ENCODE measurements at regions not wholly inside any gene's neighbourhood (a gene's known extent, or its start where the extent isn't known, plus 50 kb on each side); places are given as distances from the start of the nearest gene placed in this dataset.
"Not testable (repeated sequence)": the region's sequence is repeated elsewhere in the genome, so short reads cannot be mapped to it uniquely, and the experiment has no call there.

- H3K9me3 Mint-ChIP-seq; DNase-seq; intact Hi-C loops (cut with micrococcal nuclease); H3K27ac Mint-ChIP-seq; CTCF ChIA-PET; H3K36me3 Mint-ChIP-seq (ENCODE audit: low read depth); H3K4me1 Mint-ChIP-seq (ENCODE audit: low read depth); H3K4me3 Mint-ChIP-seq: not testable (repeated sequence)
- H3K27me3 Mint-ChIP-seq (ENCODE audit: low read depth), result peaks cover 27% of the 10 kb centered on the region
These were observed 352.1 kb downstream of the SOX9 start for GRCh38 chr17:72472853-72473390.

GRCh38 chr17:72474243-72474642 is 353.4 kb downstream of the SOX9 start:
- no peak for DNase-seq
- CTCF ChIA-PET, result no interaction called here
- H3K27me3 Mint-ChIP-seq (ENCODE audit: low read depth), result peaks cover 31% of the 10 kb centered on the region
- intact Hi-C loops (cut with micrococcal nuclease), result no loop called here
- no peak overlapping the region for H3K27ac Mint-ChIP-seq
- H3K4me3 Mint-ChIP-seq, result no peak overlapping the region
- peaks cover 4% of the 10 kb centered on the region for H3K9me3 Mint-ChIP-seq
- no peaks in the 10 kb centered on the region for H3K36me3 Mint-ChIP-seq (ENCODE audit: low read depth)
- H3K4me1 Mint-ChIP-seq (ENCODE audit: low read depth), result no peaks in the 10 kb centered on the region

GRCh38 chr17:72474719-72475477 is 354.1 kb downstream of the SOX9 start:
- Mint-ChIP-seq H3K9me3 (peaks cover 4% of the 10 kb centered on the region), H3K4me3 (no peak overlapping the region), H3K36me3 (ENCODE audit: low read depth) (no peaks in the 10 kb centered on the region), H3K4me1 (ENCODE audit: low read depth) (no peaks in the 10 kb centered on the region), H3K27me3 (ENCODE audit: low read depth) (peaks cover 35% of the 10 kb centered on the region), H3K27ac (no peak overlapping the region)
- CTCF ChIA-PET, result no interaction called here
- no peak for DNase-seq
- intact Hi-C loops (cut with micrococcal nuclease), result no loop called here

- Mint-ChIP-seq H3K27ac (no peak overlapping the region), H3K36me3 (ENCODE audit: low read depth) (no peaks in the 10 kb centered on the region), H3K4me3 (no peak overlapping the region), H3K4me1 (ENCODE audit: low read depth) (no peaks in the 10 kb centered on the region), H3K9me3 (peaks cover 4% of the 10 kb centered on the region), H3K27me3 (ENCODE audit: low read depth) (peaks cover 37% of the 10 kb centered on the region)
- CTCF ChIA-PET, result no interaction called here
- DNase-seq, result no peak
- intact Hi-C loops (cut with micrococcal nuclease), result no loop called here
These were observed 355.3 kb downstream of the SOX9 start for GRCh38 chr17:72476134-72476533.

- H3K4me3 Mint-ChIP-seq, result no peak overlapping the region
- no peak for DNase-seq
- CTCF ChIA-PET, result no interaction called here
- H3K27ac Mint-ChIP-seq, result no peak overlapping the region
- H3K27me3 Mint-ChIP-seq (ENCODE audit: low read depth), result peaks cover 37% of the 10 kb centered on the region
- H3K9me3 Mint-ChIP-seq, result peaks cover 4% of the 10 kb centered on the region
- H3K4me1 Mint-ChIP-seq (ENCODE audit: low read depth), result no peaks in the 10 kb centered on the region
- H3K36me3 Mint-ChIP-seq (ENCODE audit: low read depth), result no peaks in the 10 kb centered on the region
- intact Hi-C loops (cut with micrococcal nuclease), result no loop called here
These were observed 355.8 kb downstream of the SOX9 start for GRCh38 chr17:72476575-72476986.

- Mint-ChIP-seq H3K27ac (no peak overlapping the region), H3K9me3 (peaks cover 4% of the 10 kb centered on the region), H3K27me3 (ENCODE audit: low read depth) (peaks cover 34% of the 10 kb centered on the region), H3K4me3 (no peak overlapping the region), H3K4me1 (ENCODE audit: low read depth) (no peaks in the 10 kb centered on the region), H3K36me3 (ENCODE audit: low read depth) (no peaks in the 10 kb centered on the region)
- intact Hi-C loops (cut with micrococcal nuclease), result no loop called here
- no peak for DNase-seq
- CTCF ChIA-PET, result interaction anchor here (0.6 kb wide), 1 partner anchor 12 kb away, joined by 3 read pairs; no protein-coding TSS in a partner anchor
These were observed 356.7 kb downstream of the SOX9 start for GRCh38 chr17:72477491-72477890.

GRCh38 chr17:72479113-72479512 is 358.3 kb downstream of the SOX9 start:
- CTCF ChIA-PET, result no interaction called here
- intact Hi-C loops (cut with micrococcal nuclease), result no loop called here
- Mint-ChIP-seq H3K27ac (no peak overlapping the region), H3K36me3 (ENCODE audit: low read depth) (no peaks in the 10 kb centered on the region), H3K4me1 (ENCODE audit: low read depth) (no peaks in the 10 kb centered on the region), H3K4me3 (no peak overlapping the region), H3K27me3 (ENCODE audit: low read depth) (peaks cover 37% of the 10 kb centered on the region), H3K9me3 (peaks cover 4% of the 10 kb centered on the region)
- DNase-seq, result no peak

GRCh38 chr17:72481572-72481971 is 360.8 kb downstream of the SOX9 start:
- H3K27me3 Mint-ChIP-seq (ENCODE audit: low read depth), result peaks cover 29% of the 10 kb centered on the region
- no peak overlapping the region for H3K27ac Mint-ChIP-seq
- H3K4me1 Mint-ChIP-seq (ENCODE audit: low read depth), result no peaks in the 10 kb centered on the region
- DNase-seq, result no peak
- no peaks in the 10 kb centered on the region for H3K9me3 Mint-ChIP-seq
- intact Hi-C loops (cut with micrococcal nuclease), result no loop called here
- H3K36me3 Mint-ChIP-seq (ENCODE audit: low read depth), result no peaks in the 10 kb centered on the region
- CTCF ChIA-PET, result no interaction called here
- no peak overlapping the region for H3K4me3 Mint-ChIP-seq

- H3K27me3 Mint-ChIP-seq (ENCODE audit: low read depth), result peaks cover 11% of the 10 kb centered on the region
- DNase-seq, result no peak
- H3K4me3 Mint-ChIP-seq, result no peak overlapping the region
- no peaks in the 10 kb centered on the region for H3K4me1 Mint-ChIP-seq (ENCODE audit: low read depth)
- H3K27ac Mint-ChIP-seq, result no peak overlapping the region
- no peaks in the 10 kb centered on the region for H3K36me3 Mint-ChIP-seq (ENCODE audit: low read depth)
- no peaks in the 10 kb centered on the region for H3K9me3 Mint-ChIP-seq
- CTCF ChIA-PET, result no interaction called here
- intact Hi-C loops (cut with micrococcal nuclease), result no loop called here
These were observed 364.8 kb downstream of the SOX9 start for GRCh38 chr17:72485596-72485995.

- no peak for DNase-seq
- CTCF ChIA-PET, result no interaction called here
- Mint-ChIP-seq H3K36me3 (ENCODE audit: low read depth) (no peaks in the 10 kb centered on the region), H3K27me3 (ENCODE audit: low read depth) (peaks cover 6% of the 10 kb centered on the region), H3K27ac (no peak overlapping the region), H3K9me3 (no peaks in the 10 kb centered on the region), H3K4me3 (no peak overlapping the region), H3K4me1 (ENCODE audit: low read depth) (no peaks in the 10 kb centered on the region)
- intact Hi-C loops (cut with micrococcal nuclease), result no loop called here
These were observed 366.0 kb downstream of the SOX9 start for GRCh38 chr17:72486806-72487205.

GRCh38 chr17:72487731-72488494 is 367.1 kb downstream of the SOX9 start:
- intact Hi-C loops (cut with micrococcal nuclease), result no loop called here
- Mint-ChIP-seq H3K4me3 (no peak overlapping the region), H3K9me3 (peaks cover 3% of the 10 kb centered on the region)

GRCh38 chr17:72488555-72489271 is 367.9 kb downstream of the SOX9 start:
- intact Hi-C loops (cut with micrococcal nuclease), result no loop called here
- no peaks in the 10 kb centered on the region for H3K4me1 Mint-ChIP-seq (ENCODE audit: low read depth)
- peaks cover 3% of the 10 kb centered on the region for H3K9me3 Mint-ChIP-seq
- no peak for DNase-seq
- CTCF ChIA-PET, result no interaction called here
- H3K4me3 Mint-ChIP-seq, result no peak overlapping the region
- H3K27ac Mint-ChIP-seq, result no peak overlapping the region
- peaks cover 3% of the 10 kb centered on the region for H3K27me3 Mint-ChIP-seq (ENCODE audit: low read depth)
- no peaks in the 10 kb centered on the region for H3K36me3 Mint-ChIP-seq (ENCODE audit: low read depth)

More at GRCh38 chr17:72487731-72488494, 367.1 kb downstream of the SOX9 start:
- CTCF ChIA-PET, result no interaction called here
- Mint-ChIP-seq H3K27me3 (ENCODE audit: low read depth) (peaks cover 6% of the 10 kb centered on the region), H3K36me3 (ENCODE audit: low read depth) (no peaks in the 10 kb centered on the region), H3K27ac (no peak overlapping the region), H3K4me1 (ENCODE audit: low read depth) (no peaks in the 10 kb centered on the region)
- DNase-seq, result no peak

All from activated naive CD4-positive, alpha-beta T cell treated with anti-CD3 and anti-CD28 coated beads for 36 hours (primary cell).